HG03354 (cell line): ENCODE measurements at regions not wholly inside any gene's neighbourhood (a gene's known extent, or its start where the extent isn't known, plus 50 kb on each side); places are given as distances from the start of the nearest gene placed in this dataset.
"Not testable (repeated sequence)": the region's sequence is repeated elsewhere in the genome, so short reads cannot be mapped to it uniquely, and the experiment has no call there.

Source experiments
- ATAC-seq: cut with Tn5 transposase; IDR thresholded peaks from one replicate; pipeline ENCODE4 v1.9.1; 2021; ENCODE audit warnings: mild to moderate bottlenecking; ENCODE audit not compliant: unreplicated experiment, poor library complexity, severe bottlenecking

DNA sequence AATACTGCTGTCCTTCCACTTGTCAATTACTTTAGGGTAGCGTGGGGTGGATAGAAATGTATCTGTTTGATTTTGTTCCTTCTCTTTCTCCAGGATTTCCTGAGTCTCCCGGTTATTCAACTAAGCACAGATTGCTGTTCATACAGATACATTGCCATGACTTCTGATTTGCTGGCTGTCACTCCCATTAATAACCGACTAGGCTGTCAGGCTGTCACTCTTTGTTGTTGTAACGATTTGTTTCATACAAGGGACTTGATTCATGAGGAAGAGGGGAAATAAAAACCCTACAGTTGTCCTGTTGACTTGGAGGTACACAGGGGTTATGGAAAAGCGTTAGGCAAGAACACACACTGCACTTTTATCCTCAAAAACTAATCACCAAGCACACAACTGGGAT lies 302.7 kb upstream of the SMIM21 start:
- ATAC-seq, result no peak

DNA sequence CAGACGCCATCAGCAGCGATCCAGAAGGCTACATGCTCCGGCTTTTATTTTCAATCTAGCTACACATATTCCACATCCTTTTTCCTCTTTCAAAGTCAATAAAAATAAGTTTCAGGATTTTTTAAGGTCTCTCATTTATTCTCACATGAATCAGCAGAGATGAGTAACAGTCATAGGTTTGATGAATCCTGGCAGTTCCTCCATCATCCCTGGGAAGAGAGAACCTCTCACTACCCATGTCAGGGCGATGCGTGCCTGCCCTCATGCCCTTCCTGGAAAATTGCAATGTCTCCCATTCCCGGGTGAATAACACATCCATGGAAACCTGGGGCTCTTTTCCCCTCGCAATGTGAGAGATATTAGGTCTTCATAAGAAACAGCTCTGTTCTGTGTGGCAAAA lies 301.1 kb upstream of the SMIM21 start:
- ATAC-seq, result no peak

DNA sequence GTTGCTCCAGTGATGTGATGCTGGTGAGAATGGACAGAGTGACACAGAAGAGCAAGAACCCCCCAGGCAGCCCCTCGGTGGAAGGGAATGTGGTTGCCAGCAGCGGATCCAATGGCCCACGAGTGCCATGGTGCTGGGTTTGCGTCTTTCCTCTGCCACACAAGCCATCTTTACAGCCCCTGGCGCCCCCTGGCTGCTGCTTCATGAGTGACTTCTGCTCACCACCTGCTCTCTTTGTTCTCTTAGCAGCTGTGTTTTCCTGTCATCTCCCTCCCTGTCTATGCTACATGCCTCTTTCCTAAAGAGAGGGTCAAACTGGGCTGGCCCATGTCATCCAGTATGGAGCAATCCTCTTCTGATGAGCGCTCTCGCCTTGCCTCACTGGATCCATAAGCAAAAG lies 300.0 kb upstream of the SMIM21 start:
- no peak for ATAC-seq

DNA sequence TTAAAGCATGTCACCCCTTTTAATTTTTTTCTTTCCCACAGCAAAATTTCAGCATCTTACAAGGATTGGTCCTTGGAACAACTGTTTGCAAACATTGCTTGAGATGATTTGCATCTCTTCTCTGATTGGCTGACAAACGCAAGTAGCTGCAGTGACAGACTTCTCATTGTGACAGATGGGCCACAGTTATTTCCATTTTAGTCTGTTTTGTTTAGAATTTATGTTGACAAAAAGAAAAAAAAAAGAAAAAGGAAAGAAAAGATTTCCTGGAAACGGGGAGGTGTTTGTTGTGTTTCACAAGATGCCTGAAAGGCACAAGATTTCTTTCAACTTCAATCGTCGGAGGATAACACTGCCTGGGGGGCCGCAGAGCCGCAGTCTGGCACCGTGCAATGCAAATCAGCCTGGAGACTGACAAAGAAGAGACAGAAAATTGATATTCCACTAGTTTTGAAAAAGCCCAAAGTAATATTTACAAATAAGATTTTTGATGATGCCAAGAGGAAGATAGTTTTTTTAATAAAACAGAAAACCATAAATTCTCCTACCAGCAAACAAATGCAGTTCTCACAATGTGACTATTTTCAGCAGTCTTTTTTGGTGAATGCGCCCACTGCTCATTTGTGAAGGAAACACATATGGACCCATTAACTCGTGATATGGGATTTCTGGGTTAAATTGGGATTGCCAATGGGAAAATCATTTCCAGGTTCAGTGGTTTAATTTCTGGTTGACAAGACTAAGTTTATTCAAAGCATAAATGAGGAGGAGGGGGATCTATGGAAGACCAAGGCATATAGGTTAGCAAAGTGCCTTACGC lies 296.2 kb upstream of the SMIM21 start:
- ATAC-seq, result no peak

DNA sequence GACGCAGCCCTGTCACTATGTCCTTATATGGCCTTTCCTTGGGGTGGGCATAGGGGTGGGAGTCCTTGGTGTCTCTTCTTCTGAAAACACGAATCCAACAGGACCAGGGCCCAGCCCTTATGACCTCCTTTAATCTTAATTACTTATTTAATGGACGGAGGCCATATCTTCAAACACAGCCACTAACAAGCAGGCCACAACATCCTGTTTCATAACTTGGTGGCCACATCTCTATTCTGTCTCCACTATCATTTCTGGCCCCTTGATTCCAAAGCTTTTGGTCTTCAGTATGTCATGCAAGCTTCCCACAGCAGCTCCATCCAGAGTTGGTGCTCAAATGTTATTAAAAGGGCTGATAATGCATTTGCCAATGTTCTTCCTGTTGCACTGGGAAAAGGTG lies 287.3 kb upstream of the SMIM21 start:
- ATAC-seq, result no peak

DNA sequence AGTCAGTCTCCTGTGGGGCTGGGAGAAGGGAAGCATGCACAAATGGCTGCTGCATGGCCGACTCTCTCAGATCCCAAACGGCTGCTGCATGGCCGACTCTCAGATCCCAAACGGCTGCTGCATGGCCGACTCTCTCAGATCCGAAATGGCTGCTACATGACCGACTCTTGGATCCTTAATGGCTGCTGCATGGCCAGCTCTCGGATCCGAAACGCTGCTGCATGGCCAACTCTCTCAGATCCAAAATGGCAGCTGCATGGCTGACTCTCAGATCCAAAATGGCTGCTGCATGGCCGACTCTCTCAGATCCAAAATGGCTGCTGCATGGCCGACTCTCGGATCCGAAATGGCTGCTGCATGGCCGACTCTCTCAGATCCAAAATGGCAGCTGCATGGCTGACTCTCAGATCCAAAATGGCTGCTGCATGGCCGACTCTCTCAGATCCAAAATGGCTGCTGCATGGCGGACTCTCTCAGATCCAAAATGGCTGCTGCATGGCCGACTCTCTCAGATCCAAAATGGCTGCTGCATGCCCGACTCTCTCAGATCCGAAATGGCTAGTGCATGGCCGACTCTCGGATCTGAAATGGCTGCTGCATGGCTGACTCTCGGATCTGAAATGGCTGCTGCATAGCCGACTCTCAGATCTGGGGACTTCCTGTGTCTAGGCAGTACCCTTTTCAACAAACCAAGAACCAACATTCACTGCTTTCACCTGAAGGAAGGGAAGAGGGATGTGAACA lies 284.8 kb upstream of the SMIM21 start:
- not testable (repeated sequence) for ATAC-seq

DNA sequence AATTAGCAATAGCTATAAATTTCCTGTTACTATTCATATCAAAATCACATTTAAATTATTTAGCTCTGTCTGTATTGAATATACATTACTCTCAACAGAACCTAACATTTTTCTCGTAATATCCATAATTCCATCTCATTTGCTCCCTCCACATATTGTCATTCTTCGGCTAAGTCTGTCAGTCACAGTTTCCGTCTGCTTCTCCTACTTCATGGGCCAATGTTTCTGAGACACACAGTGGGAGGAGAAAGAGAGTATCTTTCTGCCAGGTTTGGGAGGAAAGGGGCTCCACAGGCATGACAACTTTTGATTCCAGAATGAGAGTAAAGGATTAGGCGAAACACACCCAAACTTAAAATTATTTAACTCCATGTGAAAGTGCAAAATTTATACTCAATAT lies 273.1 kb upstream of the SMIM21 start:
- ATAC-seq, result no peak

DNA sequence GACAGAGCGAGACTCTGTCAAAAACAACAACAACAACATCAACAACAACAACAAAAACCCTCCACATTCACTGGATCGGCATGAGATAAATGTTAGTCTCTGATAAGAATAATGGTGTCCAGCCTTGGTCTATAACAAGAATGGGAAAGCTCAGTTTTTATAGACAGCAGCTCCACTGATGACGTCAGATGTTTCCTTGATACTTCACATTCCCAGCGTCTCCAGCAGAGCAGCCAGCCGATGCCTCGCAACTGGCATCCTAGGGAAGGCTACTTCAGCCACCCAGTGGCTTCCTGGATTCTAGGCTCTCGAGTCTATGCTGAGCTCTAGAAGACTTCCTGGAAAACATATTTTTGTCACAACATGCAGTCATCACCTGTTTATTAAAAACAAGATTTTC lies 271.4 kb upstream of the SMIM21 start:
- no peak for ATAC-seq

DNA sequence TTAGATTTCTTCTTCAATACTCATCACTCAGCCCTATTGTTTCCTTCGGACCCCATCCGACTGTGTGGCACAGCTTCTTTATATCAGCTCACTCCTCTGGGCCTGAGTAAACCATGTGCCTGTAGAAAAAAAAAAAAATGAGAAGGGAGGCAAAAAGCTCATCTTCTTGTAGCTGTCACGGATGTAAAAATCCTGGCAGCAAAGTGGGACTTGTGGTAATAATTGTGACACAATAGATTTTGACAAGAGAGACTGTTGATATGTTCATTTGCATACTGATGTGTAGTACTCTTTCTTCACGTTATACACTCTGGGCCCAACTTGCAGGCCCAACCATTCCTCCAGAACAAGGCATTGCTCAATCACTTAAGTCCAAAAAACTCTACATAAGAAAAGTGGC lies 270.0 kb upstream of the SMIM21 start:
- ATAC-seq, result no peak

DNA sequence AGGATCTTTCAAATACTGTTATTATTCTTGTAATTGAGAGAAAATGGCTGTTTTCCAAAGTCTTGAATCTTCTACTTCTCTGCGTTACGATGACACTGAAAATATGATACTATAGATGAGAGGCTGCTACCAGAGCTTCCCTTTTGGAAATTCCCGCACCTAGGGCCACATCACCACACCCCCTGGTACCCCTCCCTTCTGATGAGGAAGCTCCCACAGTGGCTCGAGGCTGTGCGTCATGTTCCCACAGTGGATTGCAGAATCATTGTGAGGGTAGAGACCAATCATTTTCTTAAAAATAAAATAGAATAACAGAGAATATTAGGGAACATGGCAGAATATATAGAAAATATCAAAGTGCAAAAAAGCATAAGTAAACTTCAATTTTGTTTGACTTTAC lies 268.9 kb upstream of the SMIM21 start:
- ATAC-seq, result no peak

DNA sequence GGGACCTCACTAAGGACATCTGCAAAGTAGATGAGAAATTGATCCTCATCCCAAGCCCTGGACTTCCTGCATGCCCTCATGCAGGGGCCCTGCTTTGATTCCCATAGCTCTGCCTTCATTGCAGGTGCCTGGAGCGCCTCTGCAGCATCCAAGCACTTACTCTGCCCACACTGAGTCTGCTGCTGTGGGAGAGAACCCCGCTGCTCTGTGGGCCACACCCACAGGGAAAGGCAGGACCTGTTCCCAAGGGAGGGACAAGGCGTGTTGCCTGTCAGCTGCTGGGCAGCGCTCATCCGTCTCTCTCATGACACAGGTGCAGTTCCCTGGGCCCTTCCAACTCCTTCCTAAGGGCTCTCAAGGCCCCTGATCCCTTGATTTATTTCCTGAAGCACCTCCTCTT lies 266.8 kb upstream of the SMIM21 start:
- no peak for ATAC-seq

DNA sequence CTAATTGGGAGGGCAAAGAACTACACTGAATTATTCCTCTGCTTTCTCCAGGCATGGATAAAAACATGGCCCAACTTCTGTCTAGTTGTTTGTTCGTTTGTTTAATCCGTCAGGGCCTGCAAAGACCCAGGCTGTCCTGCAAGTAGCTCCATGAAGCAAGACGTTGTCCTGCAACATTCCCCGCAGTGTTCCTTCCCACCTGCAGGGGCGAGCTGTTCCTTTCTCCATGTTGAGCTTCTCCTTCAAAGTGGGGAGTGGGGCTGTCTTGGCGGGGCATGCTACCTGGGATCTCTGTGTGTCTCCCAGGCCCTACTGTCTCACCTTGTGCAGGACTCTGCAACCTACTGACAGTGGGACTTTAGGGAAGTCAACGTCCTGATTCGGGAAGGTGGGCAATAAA lies 264.0 kb upstream of the SMIM21 start:
- no peak for ATAC-seq

DNA sequence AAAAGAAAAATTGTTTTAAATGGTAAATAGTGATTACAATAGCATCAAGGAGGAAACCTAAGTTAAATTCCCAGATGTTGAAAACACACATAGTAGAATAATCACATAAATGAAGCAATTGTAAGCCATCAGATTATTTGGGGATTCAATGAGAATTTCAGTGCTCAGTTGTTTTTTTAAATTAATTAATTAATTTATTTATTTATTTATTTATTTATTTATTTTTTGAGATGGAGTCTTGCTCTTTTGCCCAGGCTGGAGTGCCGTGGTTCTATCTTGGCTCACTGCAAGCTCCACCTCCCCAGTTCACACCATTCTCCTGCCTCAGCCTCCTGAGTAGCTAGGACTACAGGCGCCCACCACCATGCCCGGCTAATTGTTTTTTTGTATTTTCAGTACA lies 262.8 kb upstream of the SMIM21 start:
- not testable (repeated sequence) for ATAC-seq

DNA sequence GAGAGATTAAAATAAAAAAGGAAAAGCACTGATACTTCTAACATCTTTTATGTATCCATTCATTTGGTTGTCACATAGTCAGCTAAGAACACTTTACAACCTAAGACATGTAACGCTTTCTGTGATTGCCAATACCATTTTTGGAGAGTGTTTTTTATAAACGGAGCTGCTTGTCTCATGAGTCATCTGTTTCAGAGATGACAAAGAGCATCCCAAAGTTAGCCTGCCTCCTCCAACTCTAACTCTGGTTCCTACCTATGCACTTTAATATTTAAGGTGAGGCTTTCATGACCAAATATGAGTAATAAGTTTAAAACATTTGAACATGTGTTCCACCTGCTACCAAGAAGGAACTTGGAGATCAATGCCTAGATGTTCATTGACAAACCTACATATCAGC lies 260.1 kb upstream of the SMIM21 start:
- ATAC-seq, result no peak

DNA sequence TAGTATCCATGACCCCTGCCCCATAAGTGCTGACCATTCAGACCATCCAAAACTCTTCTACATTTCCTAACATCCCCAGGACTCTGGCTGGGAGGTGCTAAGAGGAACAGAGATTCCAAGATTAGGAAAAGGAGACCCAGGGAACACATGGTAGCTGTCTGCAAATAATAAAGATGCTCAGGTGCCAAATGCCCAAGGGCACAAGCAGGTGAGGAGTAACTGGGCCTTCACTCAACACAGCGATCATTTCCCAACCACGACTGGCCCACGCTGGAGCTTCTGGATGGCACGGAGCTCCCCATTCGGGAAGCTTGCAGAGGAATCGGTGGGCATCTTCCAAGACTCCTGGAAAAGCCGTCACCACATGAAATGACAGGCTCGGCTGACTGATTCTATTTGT lies 255.9 kb upstream of the SMIM21 start:
- ATAC-seq, result no peak

DNA sequence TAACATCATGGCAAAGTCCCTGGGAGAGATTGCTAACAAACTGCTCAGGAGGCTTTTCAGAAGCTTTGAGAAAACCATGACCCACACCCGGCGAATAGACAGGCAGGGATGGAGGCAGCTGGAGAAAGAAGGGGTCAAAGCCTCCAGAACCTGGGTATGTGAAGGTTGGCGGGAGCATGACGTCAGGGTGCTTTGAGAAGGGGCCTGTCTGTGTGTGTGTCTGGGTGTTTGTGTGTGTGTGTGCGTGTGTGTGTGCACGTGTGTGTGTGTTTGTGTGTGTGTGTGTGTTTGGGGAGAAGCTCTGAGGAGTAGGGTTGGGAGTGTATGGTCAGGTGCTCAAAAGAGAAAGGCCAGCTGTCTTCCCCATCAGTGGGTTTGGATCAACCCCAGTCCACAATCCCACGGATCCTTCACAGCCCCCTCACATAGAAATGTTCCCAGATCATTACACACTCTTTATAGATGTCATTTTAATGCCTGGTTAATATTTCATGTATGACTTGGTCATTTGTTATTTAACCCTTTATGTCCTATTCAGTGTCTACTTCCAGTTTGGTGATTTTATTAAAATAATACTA lies 254.1 kb upstream of the SMIM21 start:
- ATAC-seq, result no peak

DNA sequence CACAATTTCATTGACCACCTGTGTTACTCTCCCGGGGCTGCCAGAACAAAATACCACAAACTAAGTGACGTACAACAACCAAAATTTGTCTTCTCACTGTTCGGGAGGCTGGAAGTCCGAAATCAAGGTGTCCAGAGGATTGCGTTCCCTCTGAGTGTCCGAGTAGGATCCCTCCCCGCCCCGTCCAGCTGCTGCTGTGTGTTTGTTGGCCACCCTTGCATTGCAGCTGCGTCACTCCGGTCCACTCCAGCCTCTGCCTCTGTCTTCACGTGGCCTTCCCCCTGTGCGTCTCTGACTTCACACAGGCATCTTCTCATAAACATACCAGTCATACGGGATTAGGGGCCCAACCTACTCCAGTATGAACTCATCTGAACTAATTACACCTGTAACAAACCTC lies 251.8 kb upstream of the SMIM21 start:
- ATAC-seq, result no peak

DNA sequence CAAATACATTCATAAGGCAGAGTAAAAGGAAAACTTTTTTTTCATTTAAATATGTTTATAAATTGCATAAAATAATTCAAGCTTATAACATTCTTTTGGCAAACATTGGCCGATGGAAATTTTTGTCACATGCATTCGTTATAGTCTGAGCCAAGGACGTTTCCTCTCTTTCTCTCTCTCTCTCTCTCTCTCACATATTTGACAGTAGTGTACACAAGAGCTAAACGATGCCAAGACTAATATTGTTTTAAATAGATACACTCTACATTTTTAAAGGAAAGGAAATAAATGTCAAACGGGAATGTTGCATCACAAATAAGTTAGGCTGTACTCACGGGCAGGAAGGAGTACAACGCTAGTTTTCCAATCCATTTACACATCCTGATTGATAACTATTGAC lies 251.1 kb upstream of the SMIM21 start:
- no peak for ATAC-seq

DNA sequence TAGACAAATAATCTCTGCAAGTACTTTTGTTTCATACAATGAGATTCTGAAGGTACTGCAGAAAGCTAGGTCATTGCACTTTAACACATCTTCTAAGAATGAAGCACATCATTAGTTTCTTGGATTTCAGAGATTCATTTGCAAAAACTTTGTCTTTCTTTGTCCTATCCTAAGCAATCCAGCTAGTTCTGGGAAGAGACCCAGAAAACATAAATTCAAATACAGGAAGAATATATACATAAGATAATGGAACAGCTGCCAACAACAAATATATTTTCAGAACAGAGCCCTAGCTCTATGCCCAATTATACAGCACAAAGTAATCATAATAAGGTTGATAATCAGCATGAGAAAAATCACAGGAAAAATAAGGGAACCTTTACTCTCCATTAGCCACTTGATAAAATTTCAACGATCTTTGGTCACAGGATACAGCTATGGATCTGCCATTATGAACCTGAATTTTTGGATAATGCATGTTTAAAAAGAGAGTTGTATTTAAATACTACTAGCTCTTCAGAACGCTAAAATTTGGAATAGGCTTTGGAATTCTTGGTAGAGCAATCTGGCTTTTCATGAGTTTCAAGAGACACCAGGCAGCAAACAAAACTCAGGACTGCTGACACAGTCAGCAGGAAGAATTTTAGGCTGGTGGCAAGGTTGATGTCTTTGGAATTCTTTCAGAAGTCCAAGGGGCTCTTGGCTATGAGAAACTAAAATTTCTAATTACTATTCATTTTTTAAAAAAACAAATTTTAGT lies 250.4 kb upstream of the SMIM21 start:
- ATAC-seq, result no peak

DNA sequence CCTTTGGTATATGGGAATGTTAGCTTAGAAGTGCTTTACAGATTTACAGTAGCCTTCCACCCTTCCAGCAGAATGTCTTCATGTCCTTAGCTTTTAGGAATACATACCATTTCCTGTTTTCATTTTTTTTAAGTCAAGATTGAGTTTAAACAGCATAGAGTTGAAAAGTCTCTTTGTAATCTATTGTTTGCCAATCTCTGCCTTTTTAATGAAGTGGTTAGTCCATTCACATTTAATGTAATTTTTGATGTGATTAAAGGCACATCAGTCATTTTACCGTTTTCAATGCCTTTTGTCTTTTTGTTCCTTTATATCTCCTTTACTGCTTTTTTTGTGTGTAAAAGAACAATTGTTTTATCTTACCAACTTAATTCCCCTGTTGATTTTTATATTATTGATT lies 233.4 kb upstream of the SMIM21 start:
- no peak for ATAC-seq
